Hematopoietic multipotent progenitor cell treated with erythropoietin and hydrocortisone succinate and interleukin-3 and kit ligand, for 6 days (in vitro differentiated cells): ENCODE measurements at regions not wholly inside any gene's neighbourhood (a gene's known extent, or its start where the extent isn't known, plus 50 kb on each side); places are given as distances from the start of the nearest gene placed in this dataset.
"Not testable (repeated sequence)": the region's sequence is repeated elsewhere in the genome, so short reads cannot be mapped to it uniquely, and the experiment has no call there.

ENCODE experiments used
- DNase-seq: peaks from one replicate; pipeline ENCODE4 v3.0.0-alpha.2; 2015

- no peak for DNase-seq
Measured at GRCh38 chr4:188767496-188767895, 628.3 kb downstream of the TRIML1 start.

GRCh38 chr4:188778905-188779304, 639.7 kb downstream of the TRIML1 start:
- no peak for DNase-seq

GRCh38 chr4:188779581-188779980, 640.3 kb downstream of the TRIML1 start:
- no peak for DNase-seq

GRCh38 chr4:188780028-188780427, 640.8 kb downstream of the TRIML1 start:
- DNase-seq, result no peak

- no peak for DNase-seq
Measured at GRCh38 chr4:188780686-188781085, 641.4 kb downstream of the TRIML1 start.

- DNase-seq, result peak; percentile 5
Measured at GRCh38 chr4:188781655-188782054, 642.4 kb downstream of the TRIML1 start.

- DNase-seq, result no peak
Measured at GRCh38 chr4:188783175-188783574, 643.9 kb downstream of the TRIML1 start.

GRCh38 chr4:188783606-188784160, 644.4 kb downstream of the TRIML1 start:
- no peak for DNase-seq

GRCh38 chr4:188796600-188796999, 657.4 kb downstream of the TRIML1 start:
- DNase-seq, result not testable (repeated sequence)

- not testable (repeated sequence) for DNase-seq
Measured at GRCh38 chr4:188797011-188797410, 657.8 kb downstream of the TRIML1 start.

- DNase-seq, result no peak
Measured at GRCh38 chr4:188804861-188805260, 665.6 kb downstream of the TRIML1 start.

- DNase-seq, result no peak
Measured at GRCh38 chr4:188811121-188811520, 671.9 kb downstream of the TRIML1 start.

- no peak for DNase-seq
Measured at GRCh38 chr4:188812644-188813043, 673.4 kb downstream of the TRIML1 start.

- no peak for DNase-seq
Measured at GRCh38 chr4:188818300-188818699, 679.1 kb downstream of the TRIML1 start.

GRCh38 chr4:188819233-188819632, 680.0 kb downstream of the TRIML1 start:
- no peak for DNase-seq

- no peak for DNase-seq
Measured at GRCh38 chr4:188821500-188821899, 682.3 kb downstream of the TRIML1 start.

GRCh38 chr4:188822698-188823097, 683.5 kb downstream of the TRIML1 start:
- no peak for DNase-seq

GRCh38 chr4:188824553-188824952, 685.3 kb downstream of the TRIML1 start:
- DNase-seq, result no peak

- no peak for DNase-seq
Measured at GRCh38 chr4:188826393-188826792, 687.2 kb downstream of the TRIML1 start.

- no peak for DNase-seq
Measured at GRCh38 chr4:188839704-188840103, 700.5 kb downstream of the TRIML1 start.

GRCh38 chr4:188841523-188841922, 702.3 kb downstream of the TRIML1 start:
- no peak for DNase-seq

GRCh38 chr4:188854436-188854835, 715.2 kb downstream of the TRIML1 start:
- no peak for DNase-seq

GRCh38 chr4:188858696-188859095, 719.5 kb downstream of the TRIML1 start:
- no peak for DNase-seq

GRCh38 chr4:188864741-188865140, 725.5 kb downstream of the TRIML1 start:
- no peak for DNase-seq

- DNase-seq, result no peak
Measured at GRCh38 chr4:188867796-188868195, 728.6 kb downstream of the TRIML1 start.

GRCh38 chr4:188869581-188869980, 730.3 kb downstream of the TRIML1 start:
- DNase-seq, result no peak
